DMS 273 treated with DMSO at 0.1 percent for 48 hours (cell line): ENCODE measurements at regions not wholly inside any gene's neighbourhood (a gene's known extent, or its start where the extent isn't known, plus 50 kb on each side); places are given as distances from the start of the nearest gene placed in this dataset.
A peak's percentile ranks its signal among the peaks of the same experiment; 100 is the strongest.
"Not testable (repeated sequence)": the region's sequence is repeated elsewhere in the genome, so short reads cannot be mapped to it uniquely, and the experiment has no call there.

ENCODE experiments used
- DNase-seq: peaks from one replicate; lab custom pipeline; 2025; lab: John Stamatoyannopoulos, UW

- DNase-seq, result no peak
These were observed 111.4 kb upstream of the ARRDC3 start for GRCh38 chr5:91494447-91494996.

DNA sequence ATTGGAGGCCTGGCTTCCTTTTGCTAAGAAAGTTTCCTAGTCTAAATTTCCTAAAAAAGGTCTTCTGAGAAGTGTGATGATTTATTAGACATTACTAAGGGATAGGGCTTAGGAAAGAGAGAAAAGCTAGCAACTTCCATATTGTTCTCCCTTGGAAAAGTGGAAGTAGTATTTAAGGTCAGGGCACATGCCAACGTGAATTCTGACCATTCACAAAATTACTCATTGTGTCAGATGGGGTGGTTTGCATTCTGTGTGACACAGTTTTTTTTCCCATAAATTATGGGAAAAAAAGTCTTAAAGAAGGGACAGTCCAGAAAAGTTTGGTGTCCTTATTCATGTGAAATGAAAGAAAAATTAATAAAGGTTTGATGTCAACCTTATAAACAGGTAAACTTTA is 110.0 kb upstream of the ARRDC3 start:
- no peak for DNase-seq

DNA sequence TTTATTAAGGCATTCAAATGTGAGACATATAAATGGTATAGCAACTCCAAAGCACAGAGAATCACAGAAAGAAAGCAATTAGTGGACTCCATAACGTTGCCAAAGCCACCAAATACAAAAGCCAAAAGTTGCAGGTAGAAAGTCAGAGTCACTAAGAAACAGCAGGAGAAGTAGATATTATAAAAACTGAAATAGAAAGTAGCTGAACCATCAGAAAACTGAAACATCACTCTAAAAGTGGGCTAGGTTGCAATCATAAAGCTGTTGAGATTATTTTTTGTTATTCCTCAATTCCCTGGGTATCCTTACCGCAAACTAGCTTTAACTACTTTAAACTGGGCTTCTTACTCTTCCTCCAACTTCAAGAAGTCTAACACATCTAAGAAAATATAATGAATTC is 108.1 kb upstream of the ARRDC3 start:
- no peak for DNase-seq

DNA sequence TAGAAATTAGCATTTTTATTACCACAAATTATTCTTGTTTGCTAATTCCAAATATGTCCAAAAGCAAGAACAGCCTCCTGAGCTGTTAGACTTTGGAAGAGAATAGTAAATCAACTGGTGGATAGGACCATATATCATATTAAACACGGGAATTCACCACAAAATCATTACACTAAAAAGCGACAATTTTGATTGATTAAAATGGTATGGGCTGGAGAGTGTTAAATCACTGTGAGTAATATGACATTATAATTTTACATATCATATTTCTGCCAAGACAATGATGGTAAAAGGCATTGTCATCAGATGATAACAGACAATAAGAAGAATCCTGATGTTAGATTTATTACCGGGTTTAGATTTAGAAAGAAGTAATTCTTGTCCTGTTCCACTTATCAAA is 107.2 kb upstream of the ARRDC3 start:
- DNase-seq, result no peak

DNA sequence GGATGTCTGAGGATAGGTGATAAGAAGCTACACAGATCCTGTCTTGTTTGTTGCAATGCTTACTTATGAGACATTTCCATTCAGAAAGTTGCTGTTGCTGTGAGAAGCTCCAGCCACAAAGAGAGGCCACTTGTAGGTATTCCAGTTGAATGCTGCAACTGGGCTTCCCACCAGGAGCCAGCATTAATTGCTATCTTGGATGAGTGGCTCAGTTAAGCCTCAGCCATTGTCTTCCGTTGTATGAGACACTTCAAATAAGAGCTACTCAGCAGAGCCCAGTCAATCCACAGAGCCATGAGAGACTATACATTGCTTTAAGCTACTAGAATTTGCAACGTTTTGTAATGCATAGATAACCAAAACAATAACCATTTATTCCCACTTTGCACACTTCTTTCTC is 104.3 kb upstream of the ARRDC3 start:
- DNase-seq, result no peak

DNA sequence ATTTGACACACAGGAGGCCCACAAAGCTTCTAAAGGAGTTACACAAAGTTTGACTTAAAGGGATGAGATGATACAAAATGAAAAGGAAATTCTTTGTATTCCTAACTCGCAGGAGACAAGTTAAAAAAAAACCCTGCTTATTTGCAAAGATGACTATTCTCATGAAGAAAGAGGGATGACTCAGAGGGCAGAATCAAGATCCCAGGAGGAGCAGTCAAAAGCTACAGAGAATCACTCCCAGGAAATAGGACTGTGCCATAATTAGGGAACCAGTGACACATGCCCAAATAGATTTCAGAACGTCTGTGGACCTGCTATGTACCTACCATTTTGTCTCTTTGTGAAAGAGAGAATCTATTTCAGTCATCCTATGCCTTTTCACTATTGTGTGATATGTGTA is 103.5 kb upstream of the ARRDC3 start:
- no peak for DNase-seq

DNA sequence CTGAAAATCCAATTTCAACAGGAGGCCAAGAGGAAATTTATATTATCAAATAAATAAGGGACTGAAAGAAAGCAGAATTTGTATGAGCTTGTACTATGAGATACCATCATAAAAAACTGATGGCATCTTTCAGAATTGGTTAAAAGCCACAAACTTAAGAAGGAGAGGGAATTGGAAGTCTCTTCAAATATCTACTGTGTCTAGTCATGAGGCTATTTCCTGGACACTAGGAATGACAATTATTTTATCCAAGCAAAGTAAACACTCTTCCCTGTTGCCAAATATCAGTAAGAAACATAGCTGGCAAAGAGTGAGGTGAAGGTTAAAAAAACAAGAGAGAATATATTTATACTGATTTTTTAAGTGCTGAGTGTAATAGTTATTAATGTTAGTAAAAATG is 101.5 kb upstream of the ARRDC3 start:
- no peak for DNase-seq

DNA sequence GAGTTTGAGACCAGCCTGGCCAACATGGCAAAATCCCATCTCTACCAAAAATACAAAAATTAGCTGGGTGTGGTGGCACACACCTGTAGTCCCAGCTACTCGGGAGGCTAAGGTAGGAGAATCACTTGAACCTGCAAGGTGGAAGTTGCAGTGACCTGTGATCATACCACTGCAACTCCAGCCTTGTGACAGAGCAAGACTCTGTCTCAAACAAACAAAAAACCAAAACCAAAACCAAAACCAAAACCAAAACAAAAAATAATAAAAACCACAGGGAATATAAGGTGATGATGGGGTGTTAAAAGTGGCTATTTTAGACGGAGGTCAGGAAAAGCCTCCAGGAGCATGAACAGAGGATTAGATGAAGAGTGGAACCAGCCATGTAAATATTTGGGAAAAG is 96.3 kb upstream of the ARRDC3 start:
- not testable (repeated sequence) for DNase-seq

DNA sequence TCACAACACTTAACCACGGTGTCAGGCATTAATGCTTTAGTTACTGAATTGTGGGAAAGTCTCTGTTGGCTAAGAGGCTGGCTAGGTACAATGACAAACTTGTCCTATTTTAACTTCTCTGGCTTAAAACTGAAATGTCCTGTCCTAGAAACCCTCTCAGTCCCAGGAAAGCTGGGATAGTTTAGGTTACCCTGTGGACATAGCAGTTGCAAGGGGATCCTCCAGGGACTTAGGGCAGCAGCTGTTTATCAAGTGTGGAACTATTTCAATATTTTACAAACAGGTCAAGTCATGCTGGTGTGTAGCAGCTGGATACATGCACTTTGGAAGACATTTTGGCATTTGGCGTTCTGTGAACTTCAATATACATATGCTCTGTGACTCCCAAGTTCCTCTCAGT is 95.0 kb upstream of the ARRDC3 start:
- peak; percentile 62 for DNase-seq

DNA sequence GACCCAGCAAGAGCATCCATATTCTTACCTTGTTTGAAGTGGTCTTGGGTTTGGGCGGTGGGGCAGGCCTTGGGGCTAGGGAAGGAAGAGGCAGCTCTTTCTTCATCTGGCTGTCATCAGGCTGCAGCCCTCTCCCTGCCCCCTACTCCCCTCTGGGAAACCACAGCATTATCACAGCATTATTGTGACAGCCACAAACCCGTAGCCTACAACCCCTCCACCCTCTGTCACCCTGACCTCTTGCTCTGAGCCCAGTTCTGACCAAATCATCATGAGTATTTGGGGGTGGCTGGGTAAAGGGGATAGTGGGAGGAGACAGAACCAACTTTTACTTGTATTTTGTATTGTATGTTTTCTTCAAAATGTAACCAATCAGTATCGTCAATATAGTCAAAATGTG is 94.3 kb upstream of the ARRDC3 start:
- DNase-seq, result no peak

- no peak for DNase-seq
These were observed 91.1 kb upstream of the ARRDC3 start for GRCh38 chr5:91474201-91474600.

GRCh38 chr5:91472631-91473030 is 89.5 kb upstream of the ARRDC3 start:
- DNase-seq, result no peak

GRCh38 chr5:91469517-91470165 is 86.5 kb upstream of the ARRDC3 start:
- DNase-seq, result no peak

- DNase-seq, result no peak
These were observed 85.7 kb upstream of the ARRDC3 start for GRCh38 chr5:91468651-91469422.

DNA sequence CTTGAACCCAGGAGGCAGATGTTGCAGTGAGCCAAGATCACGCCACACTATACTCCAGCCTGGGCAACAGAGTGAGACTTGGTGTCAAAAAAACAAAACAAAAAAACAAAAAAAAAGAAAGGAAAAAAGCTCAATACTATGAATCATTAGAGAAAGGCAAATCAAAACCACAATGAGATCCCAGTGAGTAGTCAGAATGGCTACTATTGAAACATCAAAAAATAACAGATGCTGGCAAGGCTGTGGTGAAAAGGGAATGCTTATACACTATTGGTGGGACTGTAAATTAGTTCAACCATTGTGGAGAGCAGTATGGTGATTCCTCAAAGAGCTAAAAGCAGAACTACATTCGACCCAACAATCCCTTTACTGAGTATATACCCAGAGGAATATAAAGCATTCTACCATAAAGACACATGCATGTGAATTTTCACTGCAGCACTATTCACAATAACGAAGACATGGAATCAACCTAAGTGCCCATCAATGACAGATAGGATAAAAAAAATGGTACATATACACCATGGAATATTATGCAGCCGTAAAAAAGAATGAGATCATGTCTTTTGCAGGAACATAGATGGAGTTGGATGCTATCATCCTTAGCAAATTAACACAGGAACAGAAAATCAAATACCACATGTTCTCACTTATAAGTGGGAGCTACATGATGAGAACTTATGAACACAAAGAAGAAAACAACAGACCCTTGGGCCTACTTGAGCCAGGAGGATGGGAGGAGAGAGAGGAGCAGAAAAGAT is 81.9 kb upstream of the ARRDC3 start:
- no peak for DNase-seq

DNA sequence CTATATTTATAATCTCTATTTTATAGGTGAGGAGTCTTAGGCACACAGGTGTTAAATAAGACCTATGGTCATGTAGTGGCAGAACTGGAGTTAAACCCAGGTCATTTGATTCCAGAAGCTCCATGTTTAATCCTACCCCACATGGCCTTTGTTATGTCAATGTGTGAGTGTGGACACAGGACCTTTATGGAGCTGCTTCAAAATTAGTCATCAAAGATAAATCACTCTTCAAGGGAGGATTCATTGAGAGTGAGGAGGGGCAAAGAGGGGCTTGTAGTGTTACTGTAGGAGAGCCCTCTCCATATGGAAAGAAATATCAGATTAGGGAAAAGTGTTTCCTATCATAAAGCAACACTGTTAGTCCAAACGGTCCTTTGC is 74.6 kb upstream of the ARRDC3 start:
- DNase-seq, result no peak

DNA sequence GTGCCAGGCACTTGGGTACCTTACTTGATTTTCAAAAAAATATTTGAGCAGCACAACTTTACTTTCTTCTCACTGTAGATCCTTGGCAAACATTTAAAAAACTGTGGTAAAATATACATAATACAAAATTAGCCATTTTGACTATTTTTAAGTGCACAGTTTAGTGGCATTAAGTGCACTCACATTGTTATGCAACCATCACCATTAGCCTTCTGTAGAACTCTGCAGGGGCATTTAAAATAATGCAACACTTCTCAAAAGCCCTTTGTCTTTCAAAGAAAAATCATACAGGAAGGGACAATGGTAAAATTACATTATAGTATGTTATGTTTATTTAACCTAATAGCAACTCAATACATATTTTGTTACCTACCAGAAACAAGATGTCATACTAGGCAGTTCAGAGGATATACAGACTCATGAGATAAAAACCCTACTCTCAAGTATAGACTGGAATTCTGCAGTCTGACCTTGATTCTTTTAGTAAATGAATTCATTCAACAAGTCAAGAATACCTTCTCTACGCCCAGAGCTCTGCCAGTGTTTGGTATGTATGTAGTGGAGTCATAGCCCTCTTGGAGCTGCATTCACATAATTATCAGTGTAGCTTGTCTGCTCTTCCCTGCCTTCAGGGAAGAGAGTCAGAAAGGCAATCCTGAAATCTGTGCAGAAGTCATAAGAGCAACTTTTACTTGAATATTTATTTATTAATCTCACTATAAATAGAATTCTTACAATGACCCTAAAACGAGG is 74.0 kb upstream of the ARRDC3 start:
- no peak for DNase-seq

DNA sequence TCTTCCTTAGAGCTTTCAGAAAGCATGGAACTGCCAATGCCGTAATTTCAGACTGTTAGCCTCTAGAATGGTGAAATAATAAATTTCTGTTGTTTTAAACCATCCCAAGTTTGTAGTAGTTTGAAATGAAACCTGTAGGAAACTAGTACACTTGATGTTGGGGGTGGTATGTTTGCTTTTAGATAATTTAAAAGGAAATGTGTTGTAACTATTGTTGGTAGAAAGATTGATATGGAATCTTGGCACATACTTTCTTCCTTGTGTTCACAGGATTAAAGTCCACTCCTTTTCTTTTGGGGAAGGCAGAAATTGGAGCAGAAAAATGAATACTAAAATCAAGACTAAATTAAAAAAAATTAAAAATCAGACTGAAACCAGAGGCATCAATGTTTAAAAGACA is 66.0 kb upstream of the ARRDC3 start:
- DNase-seq, result no peak

DNA sequence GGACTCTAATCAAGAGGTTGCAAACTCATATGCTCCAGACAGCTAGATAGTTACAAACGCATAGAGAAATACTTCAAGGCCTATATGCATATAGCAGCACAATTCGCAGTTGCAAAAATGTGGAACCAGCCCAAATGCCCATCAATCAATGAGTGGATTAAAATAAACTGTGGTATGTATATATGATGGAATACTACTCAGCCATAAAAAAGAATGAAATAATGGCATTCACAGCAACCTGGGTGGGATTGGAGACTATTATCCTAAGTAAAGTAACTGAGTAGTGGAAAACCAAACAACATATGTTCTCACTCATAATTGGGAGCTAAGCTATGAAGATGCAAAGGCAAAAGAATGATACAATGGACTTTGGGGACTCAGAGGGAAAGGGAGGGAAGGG is 65.0 kb upstream of the ARRDC3 start:
- DNase-seq, result not testable (repeated sequence)

GRCh38 chr5:91446880-91447279 is 63.8 kb upstream of the ARRDC3 start:
- not testable (repeated sequence) for DNase-seq

- no peak for DNase-seq
These were observed 60.8 kb upstream of the ARRDC3 start for GRCh38 chr5:91443761-91444467.
